HepG2 (cell line): ENCODE measurements at regions not wholly inside any gene's neighbourhood (a gene's known extent, or its start where the extent isn't known, plus 50 kb on each side); places are given as distances from the start of the nearest gene placed in this dataset.

Source experiments
- EP300 ChIP-seq, 3 experiments: sonication (generic) in 1 of 3; formaldehyde crosslinking in 1 of 3; IDR thresholded peaks; 2 replicates each; pipeline versions ENCODE4 v1.5.1 to v1.6.1; 2011 to 2020; ENCODE audit warnings: low read depth in 2 of 3, low read length in 2 of 3, borderline replicate concordance in 1 of 3, improper control_type of control experiment in 1 of 3, mild to moderate bottlenecking in 1 of 3, missing genetic modification reagents in 1 of 3, moderate library complexity in 1 of 3
- FIP1L1 ChIP-seq: fragments of 200-400 bp; formaldehyde crosslinking; IDR thresholded peaks from 2 replicates; pipeline ENCODE4 v1.6.1; 2018; ENCODE audit warnings: low read depth, mild to moderate bottlenecking, low read length, moderate library complexity, borderline replicate concordance; ENCODE audit not compliant: insufficient read depth
- GATAD2A ChIP-seq: IDR thresholded peaks from 2 replicates; pipeline ENCODE4 v1.6.1; 2016
- MED13 ChIP-seq: sonication (generic); formaldehyde crosslinking; IDR thresholded peaks from 2 replicates; pipeline ENCODE4 v1.5.0; 2020; ENCODE audit warnings: missing genetic modification reagents
- MYNN ChIP-seq: sonication (generic); formaldehyde crosslinking; IDR thresholded peaks from 2 replicates; pipeline ENCODE4 v1.4.0; 2020; ENCODE audit warnings: mild to moderate bottlenecking, low read depth, missing genetic modification reagents
- NFKBIZ ChIP-seq: IDR thresholded peaks from 2 replicates; pipeline ENCODE4 v1.6.1; 2018; ENCODE audit warnings: missing genetic modification reagents, missing compliant biosample characterization
- NR2F6 ChIP-seq, 2 experiments: IDR thresholded peaks; 2 replicates each; pipeline ENCODE4 v1.6.1; 2016; ENCODE audit warnings: antibody characterized with exemption in 1 of 2, mild to moderate bottlenecking in 1 of 2
- RCOR2 ChIP-seq: IDR thresholded peaks from 2 replicates; pipeline ENCODE4 v1.6.1; 2016; ENCODE audit warnings: missing biosample characterization, missing genetic modification reagents
- RFXANK ChIP-seq: IDR thresholded peaks from 2 replicates; pipeline ENCODE4 v1.6.1; 2016
- RXRB ChIP-seq: IDR thresholded peaks from 2 replicates; pipeline ENCODE4 v1.6.1; 2016; ENCODE audit warnings: borderline replicate concordance, missing genetic modification reagents, missing compliant biosample characterization
- SETDB1 ChIP-seq: sonication (generic); formaldehyde crosslinking; IDR thresholded peaks from 2 replicates; pipeline ENCODE4 v1.5.1; 2020; ENCODE audit warnings: missing genetic modification reagents, mild to moderate bottlenecking, borderline replicate concordance
- SMAD1 ChIP-seq: sonication (generic); formaldehyde crosslinking; IDR thresholded peaks from 2 replicates; pipeline ENCODE4 v1.4.0; 2020; ENCODE audit warnings: missing genetic modification reagents, low read depth, mild to moderate bottlenecking, borderline replicate concordance
- SYNCRIP ChIP-seq: fragments of 200-400 bp; formaldehyde crosslinking; IDR thresholded peaks from 2 replicates; pipeline ENCODE4 v1.6.1; 2018; ENCODE audit warnings: mild to moderate bottlenecking, low read depth, low read length; ENCODE audit not compliant: insufficient read depth
- ZBTB21 ChIP-seq: sonication (generic); formaldehyde crosslinking; IDR thresholded peaks from 2 replicates; pipeline ENCODE4 v1.4.0; 2020; ENCODE audit warnings: missing genetic modification reagents
- ZNF326 ChIP-seq: sonication (generic); formaldehyde crosslinking; IDR thresholded peaks from 2 replicates; pipeline ENCODE4 v1.4.0; 2020; ENCODE audit warnings: missing genetic modification reagents, borderline replicate concordance
- ZNF616 ChIP-seq: sonication (generic); formaldehyde crosslinking; IDR thresholded peaks from 2 replicates; pipeline ENCODE4 v1.5.0; 2020; ENCODE audit warnings: low read depth, mild to moderate bottlenecking, missing genetic modification reagents
- TF ChIP-seq, protein P1 (sequence below): sonication (generic); formaldehyde crosslinking; IDR thresholded peaks from 2 replicates; pipeline ENCODE4 v1.9.0; 2022; ENCODE audit warnings: low read depth, missing genetic modification reagents
- TF ChIP-seq, protein P2 (sequence below): IDR thresholded peaks from 2 replicates; pipeline ENCODE4 v1.6.1; 2016; ENCODE audit warnings: missing genetic modification reagents, missing compliant biosample characterization
- TF ChIP-seq, protein P3 (sequence below): sonication (generic); formaldehyde crosslinking; IDR thresholded peaks from 2 replicates; pipeline ENCODE4 v1.8.1; 2022; ENCODE audit warnings: low read depth, mild to moderate bottlenecking, missing genetic modification reagents

DNA sequence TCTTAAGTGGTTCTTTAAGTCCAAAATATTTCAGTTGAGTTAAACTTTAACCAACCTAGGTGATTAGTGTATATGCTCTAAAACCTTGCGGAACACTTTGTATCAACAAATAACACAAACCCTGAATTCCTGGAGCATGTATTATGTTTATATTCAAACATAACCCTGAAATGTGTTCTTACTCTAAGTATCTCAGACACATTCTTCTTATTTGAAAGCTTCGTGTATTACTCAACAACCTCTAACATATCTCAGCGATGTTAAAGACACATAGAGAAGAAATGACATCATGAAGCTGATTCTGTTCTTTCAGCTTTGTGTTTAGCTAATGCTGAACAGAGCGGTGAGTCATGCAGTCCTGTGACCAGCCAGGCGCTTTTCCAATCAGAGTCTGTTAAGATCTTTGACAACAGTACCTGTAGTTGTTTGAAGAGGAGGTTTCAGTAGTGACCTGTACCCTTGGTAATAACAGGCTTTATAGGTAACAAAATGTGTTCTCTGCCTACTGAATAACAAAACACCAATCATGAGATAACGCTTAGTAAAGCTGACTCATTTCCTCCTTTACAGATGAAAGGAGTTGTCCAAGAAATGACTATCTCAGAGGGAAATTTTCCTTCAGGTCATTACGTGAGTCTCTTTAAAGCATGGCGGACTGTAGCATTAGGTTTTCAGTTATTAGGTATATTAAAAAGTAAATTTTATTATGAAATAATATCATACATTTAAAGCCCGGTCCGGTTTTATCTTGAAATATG, 67.3 kb upstream of the KLF6 start (continued):
- TF ChIP-seq SMAD1 (CRISPR knock-in tag) (no peak), NR2F6 (IDR thresholded peaks at IDR 0.05) (no peak; the same call in 1 of the 2 replicates), NR2F6 (CRISPR knock-in tag; IDR thresholded peaks at IDR 0.05) (peak; percentile 74), GATAD2A (peak; percentile 92), SYNCRIP (no peak), MED13 (CRISPR knock-in tag) (no peak), ZNF616 (CRISPR knock-in tag) (no peak), ZNF326 (CRISPR knock-in tag) (no peak), SETDB1 (CRISPR knock-in tag) (no peak), ZBTB21 (CRISPR knock-in tag) (peak; percentile 95), FIP1L1 (no peak), MYNN (CRISPR knock-in tag) (no peak), NFKBIZ (CRISPR knock-in tag) (peak; percentile 83; the same call in 1 of the 2 replicates), EP300 (IDR thresholded peaks at IDR 0.05; ENCODE audit: low read depth in 2 of 2, low read length in 2 of 2) (peak; percentile 23 to 90; a peak in 3 of 4 replicates), EP300 (CRISPR knock-in tag; IDR thresholded peaks at IDR 0.05; ENCODE audit: borderline replicate concordance) (peak; percentile 84), RCOR2 (CRISPR knock-in tag) (peak; percentile 64; the same call in 1 of the 2 replicates), RXRB (CRISPR knock-in tag) (peak; percentile 77), RFXANK (CRISPR knock-in tag) (no peak)
- TF ChIP-seq, protein P1, sequence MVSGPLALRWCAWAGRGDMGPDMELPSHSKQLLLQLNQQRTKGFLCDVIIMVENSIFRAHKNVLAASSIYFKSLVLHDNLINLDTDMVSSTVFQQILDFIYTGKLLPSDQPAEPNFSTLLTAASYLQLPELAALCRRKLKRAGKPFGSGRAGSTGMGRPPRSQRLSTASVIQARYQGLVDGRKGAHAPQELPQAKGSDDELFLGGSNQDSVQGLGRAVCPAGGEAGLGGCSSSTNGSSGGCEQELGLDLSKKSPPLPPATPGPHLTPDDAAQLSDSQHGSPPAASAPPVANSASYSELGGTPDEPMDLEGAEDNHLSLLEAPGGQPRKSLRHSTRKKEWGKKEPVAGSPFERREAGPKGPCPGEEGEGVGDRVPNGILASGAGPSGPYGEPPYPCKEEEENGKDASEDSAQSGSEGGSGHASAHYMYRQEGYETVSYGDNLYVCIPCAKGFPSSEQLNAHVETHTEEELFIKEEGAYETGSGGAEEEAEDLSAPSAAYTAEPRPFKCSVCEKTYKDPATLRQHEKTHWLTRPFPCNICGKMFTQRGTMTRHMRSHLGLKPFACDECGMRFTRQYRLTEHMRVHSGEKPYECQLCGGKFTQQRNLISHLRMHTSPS (CRISPR knock-in tag) = no peak
- TF ChIP-seq, protein P2, sequence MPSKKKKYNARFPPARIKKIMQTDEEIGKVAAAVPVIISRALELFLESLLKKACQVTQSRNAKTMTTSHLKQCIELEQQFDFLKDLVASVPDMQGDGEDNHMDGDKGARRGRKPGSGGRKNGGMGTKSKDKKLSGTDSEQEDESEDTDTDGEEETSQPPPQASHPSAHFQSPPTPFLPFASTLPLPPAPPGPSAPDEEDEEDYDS (CRISPR knock-in tag) = peak; percentile 53; the same call in 1 of the 2 replicates
- TF ChIP-seq, protein P3, sequence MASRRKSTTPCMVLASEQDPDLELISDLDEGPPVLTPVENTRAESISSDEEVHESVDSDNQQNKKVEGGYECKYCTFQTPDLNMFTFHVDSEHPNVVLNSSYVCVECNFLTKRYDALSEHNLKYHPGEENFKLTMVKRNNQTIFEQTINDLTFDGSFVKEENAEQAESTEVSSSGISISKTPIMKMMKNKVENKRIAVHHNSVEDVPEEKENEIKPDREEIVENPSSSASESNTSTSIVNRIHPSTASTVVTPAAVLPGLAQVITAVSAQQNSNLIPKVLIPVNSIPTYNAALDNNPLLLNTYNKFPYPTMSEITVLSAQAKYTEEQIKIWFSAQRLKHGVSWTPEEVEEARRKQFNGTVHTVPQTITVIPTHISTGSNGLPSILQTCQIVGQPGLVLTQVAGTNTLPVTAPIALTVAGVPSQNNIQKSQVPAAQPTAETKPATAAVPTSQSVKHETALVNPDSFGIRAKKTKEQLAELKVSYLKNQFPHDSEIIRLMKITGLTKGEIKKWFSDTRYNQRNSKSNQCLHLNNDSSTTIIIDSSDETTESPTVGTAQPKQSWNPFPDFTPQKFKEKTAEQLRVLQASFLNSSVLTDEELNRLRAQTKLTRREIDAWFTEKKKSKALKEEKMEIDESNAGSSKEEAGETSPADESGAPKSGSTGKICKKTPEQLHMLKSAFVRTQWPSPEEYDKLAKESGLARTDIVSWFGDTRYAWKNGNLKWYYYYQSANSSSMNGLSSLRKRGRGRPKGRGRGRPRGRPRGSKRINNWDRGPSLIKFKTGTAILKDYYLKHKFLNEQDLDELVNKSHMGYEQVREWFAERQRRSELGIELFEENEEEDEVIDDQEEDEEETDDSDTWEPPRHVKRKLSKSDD (CRISPR knock-in tag) = no peak
